HFF-Myc (cell line): ENCODE measurements at regions not wholly inside any gene's neighbourhood (a gene's known extent, or its start where the extent isn't known, plus 50 kb on each side); places are given as distances from the start of the nearest gene placed in this dataset.

Experiments used
- DNase-seq: peaks from one replicate; pipeline ENCODE4 v3.0.0-alpha.2; 2011; ENCODE audit warnings: low read depth; ENCODE audit errors: extremely low read depth
- H3K4me3 ChIP-seq: replicated peaks from 2 replicates; pipeline ENCODE4 v1.5.1; 2011; ENCODE audit warnings: low read depth, mild to moderate bottlenecking, control low read depth, low read length
- CTCF ChIP-seq: IDR thresholded peaks from 2 replicates; pipeline ENCODE4 v1.5.1; 2012; ENCODE audit warnings: mild to moderate bottlenecking, low read depth, low read length, control low read depth; ENCODE audit errors: missing control alignments

- DNase-seq = no peak
- H3K4me3 ChIP-seq = no peak overlapping the region
- TF ChIP-seq CTCF = no peak
Measured at GRCh38 chr1:222953585-222953984, 138.7 kb downstream of the DISP1 start.

GRCh38 chr1:222955964-222956363 is 141.1 kb downstream of the DISP1 start:
- TF ChIP-seq CTCF = no peak
- no peak overlapping the region for H3K4me3 ChIP-seq
- no peak for DNase-seq

- TF ChIP-seq CTCF = no peak
- no peak for DNase-seq
Measured at GRCh38 chr1:222956601-222957000, 141.8 kb downstream of the DISP1 start.

GRCh38 chr1:222967466-222968240 is 152.8 kb downstream of the DISP1 start:
- TF ChIP-seq CTCF = no peak
- H3K4me3 ChIP-seq = no peak overlapping the region
- no peak for DNase-seq

More at GRCh38 chr1:222956601-222957000, 141.8 kb downstream of the DISP1 start:
- no peak overlapping the region for H3K4me3 ChIP-seq

GRCh38 chr1:222970040-222970439 is 155.2 kb downstream of the DISP1 start:
- no peak for TF ChIP-seq CTCF
- H3K4me3 ChIP-seq = no peak overlapping the region
- DNase-seq = no peak

GRCh38 chr1:222970711-222971110 is 155.9 kb downstream of the DISP1 start:
- no peak for DNase-seq
- H3K4me3 ChIP-seq = no peak overlapping the region
- TF ChIP-seq CTCF = no peak

GRCh38 chr1:222971146-222971545 is 156.3 kb downstream of the DISP1 start:
- no peak for TF ChIP-seq CTCF
- no peak overlapping the region for H3K4me3 ChIP-seq

More at GRCh38 chr1:222971146-222971545, 156.3 kb downstream of the DISP1 start:
- no peak for DNase-seq
